SK-N-SH (cell line): ENCODE measurements at regions not wholly inside any gene's neighbourhood (a gene's known extent, or its start where the extent isn't known, plus 50 kb on each side); places are given as distances from the start of the nearest gene placed in this dataset.

Source experiments
- CTCF ChIA-PET: fragments of 300-600, 350-600 bp; formaldehyde crosslinking; extraction: SDS; loops from one replicate; lab custom pipeline; 2021; lab: Yijun Ruan, JAX
- POLR2A ChIA-PET: fragments of 350-600 bp; sonication (Branson Sonifier 250); formaldehyde crosslinking; extraction: SDS; loops from one replicate; lab custom pipeline; 2020; ENCODE audit warnings: antibody characterized with exemption, inconsistent platforms; lab: Yijun Ruan, JAX
- DNase-seq: peaks from one replicate; pipeline ENCODE4 v3.0.0; 2012
- H2AFZ ChIP-seq: fragments of 200-600 bp; sonication (generic); 2 replicates; pipeline ENCODE4 v1.8.1; 2016; ENCODE audit warnings: antibody characterized with exemption, mild to moderate bottlenecking, low read depth
- H3F3A ChIP-seq: fragments of 200-600 bp; sonication (generic); replicated peaks from 2 replicates; pipeline ENCODE3; 2016; ENCODE audit warnings: antibody characterized with exemption, mild to moderate bottlenecking; ENCODE audit not compliant: insufficient read depth
- H3K27ac ChIP-seq, 2 experiments: fragments of 200-500 bp in 1 of 2; fragments of 200-600 bp in 1 of 2; sonication (Bioruptor generic) in 1 of 2; sonication (generic), shearing (Covaris generic) in 1 of 2; 2 replicates each; pipeline versions ENCODE4 v1.5.1 to v1.6.1; 2014 to 2016; ENCODE audit warnings: low read depth in 2 of 2, inconsistent platforms in 1 of 2, low read length in 1 of 2, mild to moderate bottlenecking in 1 of 2, mixed read lengths in 1 of 2
- H3K27me3 ChIP-seq: fragments of 200-600 bp; sonication (generic), shearing (Covaris generic); 2 replicates; pipeline ENCODE4 v1.6.1; 2016; ENCODE audit warnings: mixed run types; ENCODE audit not compliant: insufficient read depth
- H3K36me3 ChIP-seq, 2 experiments: fragments of 200-500 bp in 1 of 2; fragments of 200-600 bp in 1 of 2; sonication (Bioruptor generic) in 1 of 2; sonication (generic) in 1 of 2; replicated peaks in 1 of 2; 2 replicates each; pipeline versions ENCODE3 to v1.5.1; 2014 to 2016; ENCODE audit warnings: low read length in 1 of 2, mild to moderate bottlenecking in 1 of 2; ENCODE audit not compliant: insufficient read depth in 2 of 2, control insufficient read depth in 1 of 2
- H3K4me1 ChIP-seq, 2 experiments: fragments of 200-500 bp in 1 of 2; fragments of 200-600 bp in 1 of 2; sonication (Bioruptor generic) in 1 of 2; sonication (generic), shearing (Covaris generic) in 1 of 2; 2 replicates each; pipeline versions ENCODE4 v1.5.1 to v1.6.1; 2014 to 2016; ENCODE audit warnings: low read depth in 1 of 2, low read length in 1 of 2, mixed run types in 1 of 2; ENCODE audit not compliant: insufficient read depth in 2 of 2, control insufficient read depth in 1 of 2
- H3K4me2 ChIP-seq: fragments of 200-600 bp; sonication (generic), shearing (Covaris generic); 2 replicates; pipeline ENCODE4 v1.6.1; 2017; ENCODE audit warnings: mixed run types
- H3K4me3 ChIP-seq, 2 experiments: fragments of 200-500 bp in 1 of 2; fragments of 200-600 bp in 1 of 2; sonication (Bioruptor generic) in 1 of 2; sonication (generic), shearing (Covaris generic) in 1 of 2; 2 replicates each; pipeline versions ENCODE4 v1.5.1 to v1.8.1; 2014 to 2016; ENCODE audit warnings: low read depth in 2 of 2, inconsistent platforms in 1 of 2, low read length in 1 of 2, mild to moderate bottlenecking in 1 of 2, mixed read lengths in 1 of 2, moderate library complexity in 1 of 2
- H3K79me2 ChIP-seq: fragments of 200-600 bp; sonication (generic); 2 replicates; pipeline ENCODE4 v1.8.1; 2017; ENCODE audit warnings: mild to moderate bottlenecking; ENCODE audit not compliant: insufficient read depth
- H3K9ac ChIP-seq: fragments of 200-600 bp; sonication (generic); 2 replicates; pipeline ENCODE4 v1.6.1; 2017; ENCODE audit warnings: mixed run types
- H3K9me2 ChIP-seq: fragments of 200-600 bp; sonication (generic); 2 replicates; pipeline ENCODE4 v1.6.1; 2017; ENCODE audit warnings: mixed run types
- H3K9me3 ChIP-seq: fragments of 200-600 bp; sonication (generic); 2 replicates; pipeline ENCODE4 v1.6.1; 2017; ENCODE audit warnings: mixed run types, mild to moderate bottlenecking, moderate library complexity
- H4K20me1 ChIP-seq: fragments of 200-600 bp; sonication (generic); 2 replicates; pipeline ENCODE4 v1.6.1; 2017; ENCODE audit warnings: mild to moderate bottlenecking, mixed run types; ENCODE audit not compliant: insufficient read depth
- CHD2 ChIP-seq: fragments of 150-350 bp; IDR thresholded peaks from 2 replicates; pipeline ENCODE4 v1.6.1; 2018; ENCODE audit warnings: low read length; ENCODE audit not compliant: partially characterized antibody
- EZH2phosphoT487 ChIP-seq: fragments of 200-600 bp; sonication (generic); IDR thresholded peaks from 2 replicates; pipeline ENCODE4 v1.6.1; 2017; ENCODE audit warnings: low read depth, mixed run types, mild to moderate bottlenecking, antibody characterized with exemption, moderate library complexity, borderline replicate concordance
- NRF1 ChIP-seq: IDR thresholded peaks from 2 replicates; pipeline ENCODE4 v1.6.1; 2012; ENCODE audit warnings: low read depth, mild to moderate bottlenecking, low read length
- PBX3 ChIP-seq: IDR thresholded peaks from 2 replicates; pipeline ENCODE4; 2012
- RAD21 ChIP-seq: IDR thresholded peaks from 2 replicates; pipeline ENCODE4 v1.6.1; 2012; ENCODE audit warnings: mild to moderate bottlenecking, low read length
- RCOR1 ChIP-seq: fragments of 150-350 bp; IDR thresholded peaks from 2 replicates; pipeline ENCODE4 v1.6.1; 2017; ENCODE audit warnings: antibody characterized with exemption, low read length
- RFX5 ChIP-seq: IDR thresholded peaks from 2 replicates; pipeline ENCODE4 v1.6.1; 2012; ENCODE audit warnings: mild to moderate bottlenecking, improper control_type of control experiment, low read length
- SMC3 ChIP-seq: IDR thresholded peaks from 2 replicates; pipeline ENCODE4 v1.6.1; 2012; ENCODE audit warnings: low read depth, low read length, improper control_type of control experiment
- TCF12 ChIP-seq: IDR thresholded peaks from 2 replicates; pipeline ENCODE4 v1.4.0; 2012
- WGBS: methylation state at CpG from one replicate; pipeline ENCODE4 v1.1.6; 2017; ENCODE audit warnings: low lambda C conversion rate; 5-methylcytosine and 5-hydroxymethylcytosine counted together
- TF ChIP-seq, protein P1 (sequence below): IDR thresholded peaks from 2 replicates; pipeline ENCODE4 v1.4.0; 2012; ENCODE audit warnings: low read depth

DNA sequence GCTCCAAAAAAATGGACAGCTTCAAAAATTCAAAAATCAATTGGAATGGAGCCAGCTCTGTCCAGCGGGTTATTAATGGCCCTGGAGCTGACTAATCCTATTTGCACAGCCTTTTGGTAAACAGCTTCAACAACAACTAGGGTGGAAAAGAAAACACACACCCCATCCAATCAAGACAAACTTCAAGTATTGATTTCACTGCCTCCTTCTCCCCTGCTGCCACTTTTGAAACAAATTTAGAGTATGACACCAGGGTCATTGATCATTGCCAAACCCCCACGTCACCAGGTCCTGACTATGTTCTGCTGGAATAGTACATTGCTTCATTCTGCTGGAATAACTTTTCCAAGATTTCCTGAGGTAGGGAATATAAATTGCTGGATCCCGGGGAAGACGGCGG lies 56.8 kb upstream of the GTF3A start:
- 21% methylated on average over 5 of the region's 5 CpGs for WGBS
- no peaks in the 10 kb centered on the region for H3K9me3 ChIP-seq
- ChIA-PET POLR2A (no interaction called here), CTCF (interaction anchor here (0.9 to 12.0 kb wide), 7 partner anchors 8 to 617 kb away, joined by 3 to 273 read pairs (median 6); no protein-coding TSS in a partner anchor)
- TF ChIP-seq RCOR1 (no peak), SMC3 (no peak), NRF1 (no peak), RAD21 (no peak), EZH2phosphoT487 (no peak), PBX3 (no peak), CHD2 (no peak)
- TF ChIP-seq, protein P1, sequence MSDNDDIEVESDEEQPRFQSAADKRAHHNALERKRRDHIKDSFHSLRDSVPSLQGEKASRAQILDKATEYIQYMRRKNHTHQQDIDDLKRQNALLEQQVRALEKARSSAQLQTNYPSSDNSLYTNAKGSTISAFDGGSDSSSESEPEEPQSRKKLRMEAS, result no peak
- no peak overlapping the region for H3K4me2 ChIP-seq
- H3K27me3 ChIP-seq, result peaks cover 64% of the 10 kb centered on the region
- H3K9ac ChIP-seq, result no peak overlapping the region
- no peak overlapping the region for H3K27ac ChIP-seq
- H3K36me3 ChIP-seq, result no peaks in the 10 kb centered on the region
- no peaks in the 10 kb centered on the region for H4K20me1 ChIP-seq
- H3F3A ChIP-seq, result no peaks in the 10 kb centered on the region
- no peaks in the 10 kb centered on the region for H3K9me2 ChIP-seq
- no peaks in the 10 kb centered on the region for H3K79me2 ChIP-seq
- no peak overlapping the region for H3K4me3 ChIP-seq
- no peak for DNase-seq
- H3K4me1 ChIP-seq, result no peaks in the 10 kb centered on the region; a peak in 1 of 4 replicates
- no peak overlapping the region for H2AFZ ChIP-seq

- Histone ChIP-seq H3F3A (peaks cover 6% of the 10 kb centered on the region), H3K27me3 (peaks cover 72% of the 10 kb centered on the region), H3K4me1 (no peaks in the 10 kb centered on the region), H3K9ac (no peak overlapping the region), H3K27ac (no peak overlapping the region), H3K9me3 (no peaks in the 10 kb centered on the region), H3K79me2 (no peaks in the 10 kb centered on the region), H3K9me2 (no peaks in the 10 kb centered on the region)
- CTCF ChIA-PET, result interaction anchor here (1.0 to 1.1 kb wide), 2 partner anchors 8 to 385 kb away, joined by 3 read pairs; no protein-coding TSS in a partner anchor
- TF ChIP-seq RFX5 (no peak), EZH2phosphoT487 (no peak), TCF12 (no peak)
- TF ChIP-seq, all 33 proteins: peak for 0
- H2AFZ ChIP-seq, result no peak overlapping the region
- H3K4me2 ChIP-seq, result no peak overlapping the region
- no peak overlapping the region for H3K4me3 ChIP-seq
- H4K20me1 ChIP-seq, result no peaks in the 10 kb centered on the region
- POLR2A ChIA-PET, result no interaction called here
- WGBS, result 66% methylated on average over 12 of the region's 12 CpGs
- no peaks in the 10 kb centered on the region for H3K36me3 ChIP-seq
- no peak for DNase-seq
These were observed 54.0 kb upstream of the GTF3A start for GRCh38 chr13:27370305-27370872.

- CTCF ChIA-PET, result interaction anchor here (0.6 to 12.1 kb wide), 12 partner anchors 10 to 612 kb away, joined by 3 to 186 read pairs (median 4); no protein-coding TSS in a partner anchor
- Histone ChIP-seq H3F3A (peaks cover 7% of the 10 kb centered on the region), H3K36me3 (no peaks in the 10 kb centered on the region), H3K9me2 (no peaks in the 10 kb centered on the region), H3K4me2 (no peak overlapping the region), H3K9ac (no peak overlapping the region), H2AFZ (no peak overlapping the region), H3K27ac (no peak overlapping the region)
- no peak for DNase-seq
- 0% methylated on average over 2 of the region's 5 CpGs for WGBS
- no peak for TF ChIP-seq TCF12
- TF ChIP-seq, all 33 proteins: peak for 0
- no peaks in the 10 kb centered on the region for H4K20me1 ChIP-seq
- H3K4me3 ChIP-seq, result no peak overlapping the region
- peaks cover 70% of the 10 kb centered on the region for H3K27me3 ChIP-seq
- no peaks in the 10 kb centered on the region for H3K79me2 ChIP-seq
- no peaks in the 10 kb centered on the region for H3K4me1 ChIP-seq
- H3K9me3 ChIP-seq, result no peaks in the 10 kb centered on the region
- POLR2A ChIA-PET, result no interaction called here
These were observed 52.5 kb upstream of the GTF3A start for GRCh38 chr13:27371932-27372331.
